HepG2 (cell line): ENCODE measurements at regions not wholly inside any gene's neighbourhood (a gene's known extent, or its start where the extent isn't known, plus 50 kb on each side); places are given as distances from the start of the nearest gene placed in this dataset.

Source experiments
- ATAC-seq: fragments of 200-7000 bp; cut with Tn5 transposase; 3 replicates; pipeline ENCODE4 v1.9.1; 2020; ENCODE audit warnings: mild to moderate bottlenecking, moderate library complexity
- BruUV-seq: library from RNA; stranded (reverse); fragments of 400-500 nt; replicated peaks from 2 replicates; lab custom pipeline; 2021; lab: Mats Ljungman, UMichigan
- CTCF ChIA-PET: fragments of 300-600 bp; formaldehyde crosslinking; extraction: SDS; loops from one replicate; lab custom pipeline; 2021; ENCODE audit warnings: low total read pairs, inconsistent platforms, low intra/inter-chr PET ratio; lab: Yijun Ruan, JAX
- POLR2A ChIA-PET: fragments of 350-600 bp; sonication (Branson Sonifier 250); formaldehyde crosslinking; loops from one replicate; lab custom pipeline; 2020; ENCODE audit warnings: antibody characterized with exemption, inconsistent platforms; lab: Yijun Ruan, JAX
- DNase-seq: peaks from one replicate; pipeline ENCODE4 v3.0.0-alpha.2; 2015; ENCODE audit warnings: low spot score
- FAIRE-seq: peaks from 3 replicates; lab custom pipeline; 2011; peaks lifted over from hg19 to GRCh38; lab: Jason Lieb, UNC
- H2AFZ ChIP-seq: one replicate; pipeline ENCODE4 v1.6.1; 2011; ENCODE audit warnings: low read length, inconsistent platforms
- H3K27ac ChIP-seq: fragments of 300-600 bp; 3 replicates; pipeline ENCODE4 v1.8.0; 2011; ENCODE audit warnings: mixed run types, mild to moderate bottlenecking, mixed read lengths, low read length, inconsistent platforms; ENCODE audit not compliant: insufficient read depth; ENCODE audit errors: extremely low read length
- H3K27me3 ChIP-seq, 2 experiments: fragments of 200-600 bp in 1 of 2; 2 replicates in 1 of 2; 3 replicates in 1 of 2; pipeline versions ENCODE4 v1.6.0 to v1.8.0; 2011; ENCODE audit warnings: low read length in 2 of 2, mild to moderate bottlenecking in 2 of 2, moderate library complexity in 2 of 2, inconsistent platforms in 1 of 2; ENCODE audit not compliant: insufficient read depth in 2 of 2, control insufficient read depth in 1 of 2
- H3K36me3 ChIP-seq, 2 experiments: fragments of 200-600 bp in 1 of 2; replicated peaks in 1 of 2; 2 replicates in 1 of 2; 3 replicates in 1 of 2; pipeline versions ENCODE4 v1.5.1 to v1.8.0; 2011; ENCODE audit warnings: low read length in 2 of 2, inconsistent platforms in 1 of 2; ENCODE audit not compliant: insufficient read depth in 2 of 2, control insufficient read depth in 1 of 2
- H3K4me1 ChIP-seq: 2 replicates; pipeline ENCODE4 v1.5.1; 2012; ENCODE audit warnings: low read length, inconsistent platforms; ENCODE audit not compliant: insufficient read depth
- H3K4me2 ChIP-seq: 2 replicates; pipeline ENCODE4 v1.6.0; 2011; ENCODE audit warnings: low read depth, low read length, inconsistent platforms
- H3K4me3 ChIP-seq, 3 experiments: fragments of 200-600 bp in 1 of 3; sonication (generic), shearing (Covaris generic) in 1 of 3; replicated peaks in 1 of 3; 2 replicates each; pipeline ENCODE4 v1.5.1; 2011 to 2016; ENCODE audit warnings: low read length in 3 of 3, inconsistent platforms in 2 of 3, low read depth in 2 of 3, mild to moderate bottlenecking in 2 of 3, control low read depth in 1 of 3, mixed read lengths in 1 of 3; ENCODE audit not compliant: insufficient read depth in 1 of 3
- H3K79me2 ChIP-seq: one replicate; pipeline ENCODE4 v1.6.1; 2011; ENCODE audit warnings: low read length, inconsistent platforms; ENCODE audit not compliant: insufficient read depth
- H3K9ac ChIP-seq: 2 replicates; pipeline ENCODE4 v1.6.0; 2011; ENCODE audit warnings: mild to moderate bottlenecking, low read depth, low read length, inconsistent platforms; ENCODE audit not compliant: insufficient read depth
- H3K9me3 ChIP-seq: 2 replicates; pipeline ENCODE4 v1.5.1; 2012; ENCODE audit warnings: mild to moderate bottlenecking, low read length
- H4K20me1 ChIP-seq: 2 replicates; pipeline ENCODE4 v1.6.0; 2011; ENCODE audit warnings: inconsistent platforms, mild to moderate bottlenecking, low read length, moderate library complexity; ENCODE audit not compliant: insufficient read depth
- ATRX ChIP-seq: sonication (generic); formaldehyde crosslinking; IDR thresholded peaks from 2 replicates; pipeline ENCODE4 v1.4.0; 2020; ENCODE audit warnings: missing genetic modification reagents, borderline replicate concordance
- FOXC1 ChIP-seq: sonication (generic); formaldehyde crosslinking; IDR thresholded peaks from 2 replicates; pipeline ENCODE4 v1.8.0; 2022; ENCODE audit warnings: mild to moderate bottlenecking, missing genetic modification reagents, borderline replicate concordance
- KAT8 ChIP-seq: IDR thresholded peaks from 2 replicates; pipeline ENCODE4 v1.6.1; 2016; ENCODE audit warnings: missing genetic modification reagents, missing compliant biosample characterization
- KDM2A ChIP-seq: sonication (generic); formaldehyde crosslinking; IDR thresholded peaks from 2 replicates; pipeline ENCODE4 v1.4.0; 2020; ENCODE audit warnings: low read depth, missing genetic modification reagents, borderline replicate concordance
- KIAA2018 ChIP-seq: sonication (generic); formaldehyde crosslinking; IDR thresholded peaks from 2 replicates; pipeline ENCODE4 v1.5.0; 2020; ENCODE audit warnings: mild to moderate bottlenecking, missing genetic modification reagents, borderline replicate concordance
- MAFG ChIP-seq: sonication (generic); formaldehyde crosslinking; IDR thresholded peaks from 2 replicates; pipeline ENCODE4 v1.5.1; 2020; ENCODE audit warnings: mild to moderate bottlenecking, missing genetic modification reagents
- PBX3 ChIP-seq: sonication (generic); formaldehyde crosslinking; IDR thresholded peaks from 2 replicates; pipeline ENCODE4 v1.8.1; 2023; ENCODE audit warnings: missing genetic modification reagents, inconsistent platforms, borderline replicate concordance
- RFXANK ChIP-seq: IDR thresholded peaks from 2 replicates; pipeline ENCODE4 v1.6.1; 2016
- TAF1 ChIP-seq: sonication (generic); formaldehyde crosslinking; IDR thresholded peaks from 2 replicates; pipeline ENCODE4 v1.4.0; 2020; ENCODE audit warnings: missing genetic modification reagents
- ZNF337 ChIP-seq: sonication (generic); formaldehyde crosslinking; IDR thresholded peaks from 2 replicates; pipeline ENCODE4 v1.5.1; 2020; ENCODE audit warnings: missing genetic modification reagents, low read depth, mild to moderate bottlenecking, borderline replicate concordance
- ZNF670 ChIP-seq: sonication (generic); formaldehyde crosslinking; IDR thresholded peaks from 2 replicates; pipeline ENCODE4 v1.8.0; 2022; ENCODE audit warnings: mild to moderate bottlenecking, missing genetic modification reagents, borderline replicate concordance
- WGBS: methylation state at CpG from one replicate; pipeline ENCODE4 v1.1.6; 2017; ENCODE audit warnings: low lambda C conversion rate; 5-methylcytosine and 5-hydroxymethylcytosine counted together
- in situ Hi-C: cut with HindIII; loops from 2 replicates; pipeline ENCODE4 v1.10.0; 2017; ENCODE audit warnings: low pct_unique_long_range_greater_than_20kb; ENCODE audit not compliant: extremely low pct_ligation_motif_present
- intact Hi-C: fragments of 100-400 bp; cut with micrococcal nuclease; formaldehyde crosslinking; loops from one replicate; pipeline ENCODE4 v1.10.0; 2022; ENCODE audit not compliant: unreplicated experiment

- no peaks in the 10 kb centered on the region for H3K79me2 ChIP-seq
- H3K4me3 ChIP-seq, result no peak overlapping the region
- no TSS peak for BruUV-seq
- H3K4me2 ChIP-seq, result no peak overlapping the region
- H4K20me1 ChIP-seq, result no peaks in the 10 kb centered on the region; the same call in 1 of the 2 replicates
- H3K27me3 ChIP-seq, result no peaks in the 10 kb centered on the region
- WGBS, result 21% methylated on average over 3 of the region's 3 CpGs
- CTCF ChIA-PET, result no interaction called here
- no peaks in the 10 kb centered on the region for H3K36me3 ChIP-seq
- FAIRE-seq, result no peak
- POLR2A ChIA-PET, result no interaction called here
- no peaks in the 10 kb centered on the region for H3K4me1 ChIP-seq
- TF ChIP-seq ATRX (CRISPR knock-in tag) (no peak), MAFG (CRISPR knock-in tag) (no peak), KAT8 (no peak), TAF1 (no peak), PBX3 (no peak), RFXANK (no peak), ZNF337 (CRISPR knock-in tag) (no peak)
- no peak for DNase-seq
- in situ Hi-C loops (no loop called here), intact Hi-C loops (no loop called here)
- ATAC-seq, result no peak
- no peak overlapping the region for H2AFZ ChIP-seq
- no peak overlapping the region for H3K27ac ChIP-seq
- no peaks in the 10 kb centered on the region for H3K9me3 ChIP-seq
- no peak overlapping the region for H3K9ac ChIP-seq
Measured at GRCh38 chr16:64397042-64397441, 724.8 kb downstream of the CDH11 start.

DNA sequence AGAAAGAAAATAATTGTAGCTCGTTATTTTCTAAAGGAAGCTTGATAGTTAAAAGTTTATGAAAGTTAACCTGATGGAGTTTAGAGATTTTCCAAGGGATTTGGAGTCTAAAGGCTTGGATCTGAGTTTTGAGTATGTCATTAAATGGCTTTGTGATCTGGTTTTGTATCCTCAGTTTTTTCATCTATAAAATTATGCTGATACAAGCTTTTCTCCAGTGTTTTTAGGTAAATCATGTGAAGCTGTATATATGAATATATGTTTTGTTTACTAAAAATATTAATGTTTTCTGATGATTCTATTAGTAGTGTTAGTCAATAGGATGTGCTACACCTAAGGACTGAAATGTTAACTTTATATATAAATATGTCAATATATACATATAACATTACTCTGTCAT, 727.8 kb downstream of the CDH11 start:
- BruUV-seq, result no TSS peak
- ChIA-PET CTCF (no interaction called here), POLR2A (no interaction called here)
- intact Hi-C loops (no loop called here), in situ Hi-C loops (no loop called here)
- no peaks in the 10 kb centered on the region for H3K27me3 ChIP-seq
- 0 out of 2 replicates have a peak, but pooled peaks cover 9% of the 10 kb centered on the region for H3K4me1 ChIP-seq
- H3K79me2 ChIP-seq, result no peaks in the 10 kb centered on the region
- WGBS, result 2% methylated on average over 1 of the region's 1 CpG
- no peak overlapping the region for H3K4me3 ChIP-seq
- no peak overlapping the region for H3K9ac ChIP-seq
- no peak for ATAC-seq
- no peaks in the 10 kb centered on the region for H3K36me3 ChIP-seq
- no peaks in the 10 kb centered on the region; the same call in 1 of the 2 replicates for H4K20me1 ChIP-seq
- H3K4me2 ChIP-seq, result no peak overlapping the region
- no peak for DNase-seq
- no peaks in the 10 kb centered on the region for H3K9me3 ChIP-seq
- no peak overlapping the region for H3K27ac ChIP-seq
- no peak for FAIRE-seq
- H2AFZ ChIP-seq, result no peak overlapping the region
- TF ChIP-seq FOXC1 (CRISPR knock-in tag) (no peak), ZNF670 (CRISPR knock-in tag) (no peak), KIAA2018 (CRISPR knock-in tag) (no peak), KDM2A (CRISPR knock-in tag) (no peak)
